NCI-H1436 treated with DMSO at 0.1 percent for 48 hours (cell line): ENCODE measurements at regions not wholly inside any gene's neighbourhood (a gene's known extent, or its start where the extent isn't known, plus 50 kb on each side); places are given as distances from the start of the nearest gene placed in this dataset.

ENCODE experiments used
- DNase-seq: peaks from one replicate; lab custom pipeline; 2025; lab: John Stamatoyannopoulos, UW

GRCh38 chrX:45773572-45773971 lies 572.9 kb upstream of the DIPK2B start:
- DNase-seq = no peak

- no peak for DNase-seq
Measured at GRCh38 chrX:45771560-45772340, 571.1 kb upstream of the DIPK2B start.

GRCh38 chrX:45771114-45771513 lies 570.4 kb upstream of the DIPK2B start:
- no peak for DNase-seq

GRCh38 chrX:45769761-45770582 lies 569.3 kb upstream of the DIPK2B start:
- DNase-seq = no peak

GRCh38 chrX:45768666-45769236 lies 568.1 kb upstream of the DIPK2B start:
- no peak for DNase-seq

GRCh38 chrX:45766981-45767501 lies 566.4 kb upstream of the DIPK2B start:
- DNase-seq = no peak

- DNase-seq = no peak
Measured at GRCh38 chrX:45765767-45766166, 565.1 kb upstream of the DIPK2B start.

GRCh38 chrX:45765281-45765680 lies 564.6 kb upstream of the DIPK2B start:
- DNase-seq = no peak

GRCh38 chrX:45762699-45763647 lies 562.3 kb upstream of the DIPK2B start:
- no peak for DNase-seq

GRCh38 chrX:45761920-45762319 lies 561.2 kb upstream of the DIPK2B start:
- DNase-seq = no peak

GRCh38 chrX:45760187-45760742 lies 559.6 kb upstream of the DIPK2B start:
- no peak for DNase-seq

- DNase-seq = no peak
Measured at GRCh38 chrX:45758738-45759397, 558.2 kb upstream of the DIPK2B start.

- no peak for DNase-seq
Measured at GRCh38 chrX:45758319-45758718, 557.6 kb upstream of the DIPK2B start.

- DNase-seq = no peak
Measured at GRCh38 chrX:45757272-45757671, 556.6 kb upstream of the DIPK2B start.

- no peak for DNase-seq
Measured at GRCh38 chrX:45756557-45756956, 555.9 kb upstream of the DIPK2B start.

- DNase-seq = no peak
Measured at GRCh38 chrX:45755703-45756102, 555.0 kb upstream of the DIPK2B start.

- DNase-seq = no peak
Measured at GRCh38 chrX:45751156-45751555, 550.5 kb upstream of the DIPK2B start.

- DNase-seq = no peak
Measured at GRCh38 chrX:45750639-45751038, 550.0 kb upstream of the DIPK2B start.

- no peak for DNase-seq
Measured at GRCh38 chrX:45749375-45749774, 548.7 kb upstream of the DIPK2B start.

GRCh38 chrX:45748369-45748774 lies 547.7 kb upstream of the DIPK2B start:
- DNase-seq = no peak

- DNase-seq = no peak
Measured at GRCh38 chrX:45747905-45748304, 547.2 kb upstream of the DIPK2B start.
